Islet of Langerhans (tissue), 1 donor: ENCODE measurements at regions not wholly inside any gene's neighbourhood (a gene's known extent, or its start where the extent isn't known, plus 50 kb on each side); places are given as distances from the start of the nearest gene placed in this dataset.

ENCODE experiments used
- FAIRE-seq: peaks from one replicate; lab custom pipeline; 2011; peaks lifted over from hg19 to GRCh38; lab: Jason Lieb, UNC

DNA sequence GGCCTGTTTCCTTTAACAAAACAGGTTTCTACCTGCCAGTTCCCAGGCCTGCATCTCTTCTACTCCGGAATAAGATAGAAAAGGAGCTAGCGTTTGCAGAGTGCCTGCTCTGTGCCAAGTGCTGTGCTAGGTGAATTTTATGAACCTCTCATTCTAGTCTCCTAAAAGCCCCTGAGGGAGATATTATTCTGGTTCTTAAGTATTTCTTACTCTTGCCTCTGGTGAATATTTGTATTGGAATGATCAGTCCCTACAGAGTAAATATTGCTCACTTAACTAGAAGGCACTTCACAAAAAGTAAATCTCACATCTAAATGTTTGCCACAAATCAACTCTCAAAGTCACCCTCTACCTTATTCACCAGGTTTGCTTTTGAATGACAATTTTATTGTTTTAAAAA is 227.1 kb downstream of the AUH start:
- FAIRE-seq, result no peak

- FAIRE-seq, result no peak
Observed at GRCh38 chr9:91137391-91137790, 224.3 kb downstream of the AUH start.

GRCh38 chr9:91138760-91139159 is 223.0 kb downstream of the AUH start:
- FAIRE-seq, result no peak

- FAIRE-seq, result no peak
Observed at GRCh38 chr9:91141407-91141965, 220.2 kb downstream of the AUH start.

DNA sequence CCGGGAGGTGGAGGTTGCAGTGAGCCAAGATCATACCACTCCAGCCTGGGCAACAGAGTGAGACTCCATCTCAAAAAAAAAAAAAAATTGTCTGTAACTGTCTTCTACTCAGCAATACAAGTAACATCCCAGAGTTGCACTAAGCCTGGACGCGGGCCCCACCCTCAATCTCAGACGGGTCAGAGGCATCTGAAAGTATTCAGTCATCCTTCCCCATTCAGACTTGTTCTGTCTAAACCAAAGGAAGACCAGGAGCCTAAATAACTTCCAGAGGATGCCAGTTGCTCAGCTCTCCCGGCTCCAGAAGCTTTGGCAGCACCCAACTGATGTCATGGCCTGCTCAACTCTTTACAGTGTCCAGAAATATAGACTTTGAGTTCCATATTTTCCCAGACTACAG is 218.6 kb downstream of the AUH start:
- FAIRE-seq, result no peak

- no peak for FAIRE-seq
Observed at GRCh38 chr9:91143642-91144041, 218.1 kb downstream of the AUH start.

- no peak for FAIRE-seq
Observed at GRCh38 chr9:91144769-91145168, 216.9 kb downstream of the AUH start.

- no peak for FAIRE-seq
Observed at GRCh38 chr9:91145496-91145895, 216.2 kb downstream of the AUH start.

GRCh38 chr9:91146391-91147019 is 215.2 kb downstream of the AUH start:
- FAIRE-seq, result no peak

GRCh38 chr9:91147079-91147708 is 214.5 kb downstream of the AUH start:
- FAIRE-seq, result no peak

GRCh38 chr9:91148306-91148705 is 213.4 kb downstream of the AUH start:
- no peak for FAIRE-seq

DNA sequence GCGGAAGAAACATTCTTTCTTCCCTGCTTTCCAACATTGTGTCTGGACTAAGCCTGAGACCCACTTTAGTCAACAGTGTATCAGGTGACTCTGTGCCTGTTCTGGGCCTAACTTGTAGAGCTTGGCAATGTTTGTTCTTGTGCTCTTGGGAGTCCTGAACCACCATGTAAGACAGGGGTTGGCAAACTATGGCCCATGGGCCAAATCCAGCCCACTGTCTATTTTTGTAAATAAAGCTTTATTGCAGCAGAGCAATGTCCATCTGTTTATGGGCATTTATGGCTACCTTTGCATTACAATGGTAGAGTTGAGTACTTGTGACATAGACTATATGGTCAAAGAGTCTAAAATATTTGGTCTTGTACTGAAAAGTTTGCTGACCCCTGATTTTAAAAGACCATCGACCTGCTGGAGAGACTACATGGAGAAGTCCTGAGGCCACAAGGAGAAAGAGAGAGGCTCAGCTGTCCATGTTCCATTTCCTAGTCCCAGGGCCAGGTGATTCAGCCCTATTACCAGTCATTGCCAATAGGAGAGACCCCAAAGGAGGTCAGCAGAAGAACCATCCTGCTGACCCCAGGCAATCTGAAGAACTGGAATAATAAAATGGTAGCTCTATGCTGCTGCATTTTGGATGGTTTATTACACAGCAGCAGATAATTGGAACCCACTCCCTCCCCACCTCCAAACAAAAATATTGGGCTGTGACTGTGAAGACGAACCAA is 211.3 kb downstream of the AUH start:
- FAIRE-seq, result no peak

- no peak for FAIRE-seq
Observed at GRCh38 chr9:91150998-91151717, 210.6 kb downstream of the AUH start.

DNA sequence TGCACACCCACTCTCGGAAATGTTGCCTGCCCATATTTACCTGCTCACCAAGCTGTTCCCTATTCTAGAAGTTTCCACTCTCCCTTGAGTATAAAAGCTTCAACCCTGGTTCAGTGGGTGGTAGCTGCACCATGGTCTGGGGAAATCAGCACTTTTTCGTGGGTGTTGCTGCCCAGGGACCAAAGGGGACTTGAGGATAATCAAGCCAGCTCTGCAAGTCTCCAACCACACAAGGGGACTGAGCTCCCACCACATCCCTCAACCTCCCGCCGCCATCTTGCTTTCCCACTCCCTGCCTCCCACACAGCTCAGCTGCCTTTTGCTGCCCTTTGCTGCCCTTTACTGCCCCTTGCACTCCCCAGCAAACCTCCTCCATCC is 210.0 kb downstream of the AUH start:
- FAIRE-seq, result no peak

- no peak for FAIRE-seq
Observed at GRCh38 chr9:91154686-91155085, 207.0 kb downstream of the AUH start.

DNA sequence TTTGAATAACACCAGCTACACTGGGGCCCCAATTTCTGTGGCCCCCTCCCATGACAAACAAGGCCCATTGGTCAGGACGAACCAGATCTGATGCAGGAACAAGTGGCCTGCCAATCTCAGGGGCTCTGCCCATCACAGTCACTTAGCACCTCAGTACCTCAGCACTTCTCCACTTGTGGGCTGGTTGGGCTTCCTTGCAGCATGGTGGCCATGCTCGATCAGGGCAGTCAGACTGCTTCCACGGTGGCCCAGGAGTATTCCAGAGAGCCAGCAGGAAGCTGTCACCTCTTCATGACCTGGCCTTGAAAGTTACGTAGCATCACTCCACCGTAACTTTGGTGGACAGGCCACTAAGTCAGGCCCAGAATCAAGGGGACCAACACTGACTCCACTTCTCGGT is 206.5 kb downstream of the AUH start:
- no peak for FAIRE-seq

- FAIRE-seq, result no peak
Observed at GRCh38 chr9:91155746-91156376, 205.9 kb downstream of the AUH start.

GRCh38 chr9:91156451-91157234 is 205.1 kb downstream of the AUH start:
- no peak for FAIRE-seq

DNA sequence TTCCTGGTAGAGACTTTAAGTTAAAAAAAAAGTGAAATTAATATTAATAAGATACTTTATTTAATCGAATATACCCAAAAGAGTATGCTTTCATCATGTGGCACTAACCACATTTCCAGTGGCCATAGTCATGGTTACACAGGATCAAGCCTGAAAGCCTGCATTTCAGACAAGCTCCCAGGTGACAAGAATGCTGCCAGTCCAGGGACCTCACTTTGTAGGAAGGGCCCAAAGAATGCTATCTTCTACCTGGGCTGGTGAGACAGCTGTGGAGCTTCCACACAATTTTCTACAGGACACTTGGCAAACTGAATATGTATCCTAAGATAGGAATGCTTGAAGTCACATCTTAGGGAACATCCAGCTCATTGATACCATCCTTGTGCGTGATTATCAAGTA is 203.8 kb downstream of the AUH start:
- no peak for FAIRE-seq

DNA sequence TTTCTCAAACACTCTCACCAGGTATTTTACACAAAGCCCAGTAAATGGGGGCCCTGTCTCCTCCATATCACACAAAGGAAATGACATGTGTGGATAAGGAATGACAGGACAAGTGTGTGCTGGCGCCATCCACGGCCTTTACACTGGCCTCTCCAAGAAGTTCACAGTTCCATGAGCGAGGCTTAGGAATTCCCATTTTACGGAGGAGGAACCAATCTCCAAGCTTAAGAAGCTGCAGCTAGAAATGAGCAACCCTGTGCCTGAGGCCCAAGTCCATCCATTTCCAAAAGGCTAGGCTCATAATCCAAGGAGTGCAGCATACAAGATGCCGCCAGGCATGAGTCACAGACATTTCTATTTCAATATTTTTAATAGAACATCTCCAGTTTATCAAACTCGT is 203.4 kb downstream of the AUH start:
- no peak for FAIRE-seq

DNA sequence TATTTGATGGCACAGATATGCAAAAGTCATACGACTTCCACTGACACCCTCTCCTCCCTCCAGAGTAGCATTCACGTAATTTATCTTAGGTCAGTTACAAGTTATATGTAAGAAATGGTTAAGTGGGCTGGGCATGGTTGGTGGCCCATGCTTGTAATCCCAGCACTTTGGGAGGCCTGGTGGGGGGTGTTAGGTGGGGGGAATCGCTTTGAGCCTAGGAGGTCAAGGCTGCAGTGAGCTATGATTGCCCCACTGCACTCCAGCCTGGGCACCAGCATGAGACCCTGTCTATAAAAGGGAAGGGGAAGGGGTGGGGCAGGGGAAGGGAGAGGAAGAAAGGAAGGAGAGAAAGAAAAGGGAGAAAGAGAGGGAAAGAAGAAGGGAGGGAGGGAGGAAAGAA is 202.8 kb downstream of the AUH start:
- FAIRE-seq, result no peak
